Prostate gland (tissue), 2 donors: ENCODE measurements at regions not wholly inside any gene's neighbourhood (a gene's known extent, or its start where the extent isn't known, plus 50 kb on each side); places are given as distances from the start of the nearest gene placed in this dataset.

ENCODE experiments used
- DNase-seq: peaks from one replicate; pipeline ENCODE4 v3.0.0-alpha.2; 2019; ENCODE audit warnings: low spot score
- H3K27ac ChIP-seq, 2 donors: fragments of 200-600 bp; sonication (generic); 2 replicates each; pipeline ENCODE4 v1.5.1; 2017 to 2019
- H3K27me3 ChIP-seq: fragments of 200-600 bp; sonication (generic); replicated peaks from 2 replicates; pipeline ENCODE4 v1.5.1; 2019; ENCODE audit not compliant: insufficient read depth
- H3K36me3 ChIP-seq, 2 donors: fragments of 200-600 bp; sonication (generic); 1 replicate in 1 of 2; 2 replicates in 1 of 2; pipeline versions ENCODE4 v1.5.1 to v1.8.1; 2017 to 2019
- H3K4me1 ChIP-seq: fragments of 200-600 bp; sonication (generic); replicated peaks from 2 replicates; pipeline ENCODE4 v1.5.1; 2019
- H3K4me3 ChIP-seq, 2 donors: fragments of 200-600 bp; sonication (generic); 2 replicates each; pipeline ENCODE4 v1.5.1; 2017 to 2019
- H3K9me3 ChIP-seq: fragments of 200-600 bp; sonication (generic); 2 replicates; pipeline ENCODE4 v1.5.1; 2017
- CTCF ChIP-seq, 4 experiments: fragments of 200-600 bp in 2 of 4; fragments of 450-650 bp in 2 of 4; sonication (generic) in 2 of 4; IDR thresholded peaks; 1 replicate in 3 of 4; 2 replicates in 1 of 4; pipeline ENCODE4 v1.5.1; 2016 to 2019; ENCODE audit warnings: antibody characterized with exemption in 4 of 4, mild to moderate bottlenecking in 2 of 4, moderate library complexity in 2 of 4
- POLR2A ChIP-seq: fragments of 450-650 bp; IDR thresholded peaks from one replicate; pipeline ENCODE4 v1.6.1; 2016; ENCODE audit warnings: antibody characterized with exemption, mild to moderate bottlenecking
- POLR2AphosphoS5 ChIP-seq: sonication (generic); formaldehyde crosslinking; IDR thresholded peaks from one replicate; pipeline ENCODE4 v1.6.1; 2017; ENCODE audit warnings: antibody characterized with exemption
- WGBS: methylation state at CpG from one replicate; pipeline ENCODE4 v1.1.5; 2018; 5-methylcytosine and 5-hydroxymethylcytosine counted together
- intact Hi-C: fragments of 100-400 bp; cut with DNase I; formaldehyde crosslinking; loops from one replicate; pipeline ENCODE4 v1.14.2; 2022

- TF ChIP-seq POLR2A (no peak), POLR2AphosphoS5 (no peak), CTCF (IDR thresholded peaks at IDR 0.05) (no peak)
- intact Hi-C loops: no loop called here
- Histone ChIP-seq H3K27ac (no peak overlapping the region), H3K9me3 (no peaks in the 10 kb centered on the region), H3K36me3 (no peaks in the 10 kb centered on the region), H3K27me3 (no peaks in the 10 kb centered on the region), H3K4me1 (no peaks in the 10 kb centered on the region), H3K4me3 (no peak overlapping the region)
- no peak for DNase-seq
Observed at GRCh38 chrX:140393507-140393906, 111.4 kb downstream of the SOX3 start.

- Histone ChIP-seq H3K4me3 (no peak overlapping the region), H3K27ac (no peak overlapping the region), H3K27me3 (no peaks in the 10 kb centered on the region), H3K9me3 (no peaks in the 10 kb centered on the region), H3K4me1 (no peaks in the 10 kb centered on the region), H3K36me3 (no peaks in the 10 kb centered on the region)
- no peak for DNase-seq
- no peak for TF ChIP-seq POLR2A
- no peak for TF ChIP-seq POLR2AphosphoS5
- TF ChIP-seq CTCF (IDR thresholded peaks at IDR 0.05): no peak
- WGBS: 38% methylated on average over 3 of the region's 3 CpGs
- intact Hi-C loops: no loop called here
Observed at GRCh38 chrX:140391313-140391712, 113.6 kb downstream of the SOX3 start.

GRCh38 chrX:140389331-140389730 lies 115.5 kb downstream of the SOX3 start:
- no peak for DNase-seq
- TF ChIP-seq POLR2AphosphoS5: no peak
- no peak for TF ChIP-seq POLR2A
- no peak for TF ChIP-seq CTCF (IDR thresholded peaks at IDR 0.05)
- H3K27ac ChIP-seq: no peak overlapping the region
- no peak overlapping the region for H3K4me3 ChIP-seq
- intact Hi-C loops: no loop called here
- WGBS: 15% methylated on average over 3 of the region's 3 CpGs
- no peaks in the 10 kb centered on the region for H3K36me3 ChIP-seq
- H3K4me1 ChIP-seq: no peaks in the 10 kb centered on the region
- no peaks in the 10 kb centered on the region for H3K27me3 ChIP-seq
- H3K9me3 ChIP-seq: no peaks in the 10 kb centered on the region

- Histone ChIP-seq H3K27me3 (no peaks in the 10 kb centered on the region), H3K4me1 (no peaks in the 10 kb centered on the region), H3K27ac (no peak overlapping the region), H3K4me3 (no peak overlapping the region), H3K9me3 (no peaks in the 10 kb centered on the region), H3K36me3 (no peaks in the 10 kb centered on the region)
- no peak for DNase-seq
- intact Hi-C loops: no loop called here
- 90% methylated on average over 4 of the region's 4 CpGs for WGBS
- TF ChIP-seq POLR2AphosphoS5: no peak
- no peak for TF ChIP-seq POLR2A
- TF ChIP-seq CTCF (IDR thresholded peaks at IDR 0.05): no peak
Observed at GRCh38 chrX:140362861-140363260, 142.0 kb downstream of the SOX3 start.

GRCh38 chrX:140360924-140361323 lies 143.9 kb downstream of the SOX3 start:
- no peaks in the 10 kb centered on the region for H3K36me3 ChIP-seq
- WGBS: 29% methylated on average over 3 of the region's 3 CpGs
- TF ChIP-seq CTCF (IDR thresholded peaks at IDR 0.05) (no peak), POLR2A (no peak), POLR2AphosphoS5 (no peak)

More at GRCh38 chrX:140360924-140361323, 143.9 kb downstream of the SOX3 start:
- H3K27ac ChIP-seq: no peak overlapping the region
- no peak overlapping the region for H3K4me3 ChIP-seq
- intact Hi-C loops: no loop called here
- H3K27me3 ChIP-seq: no peaks in the 10 kb centered on the region
- H3K4me1 ChIP-seq: no peaks in the 10 kb centered on the region
- H3K9me3 ChIP-seq: no peaks in the 10 kb centered on the region
- no peak for DNase-seq
